ENCODE measurements at regions not wholly inside any gene's neighbourhood (a gene's known extent, or its start where the extent isn't known, plus 50 kb on each side); places are given as distances from the start of the nearest gene placed in this dataset.

- TF ChIP-seq CTCF (conservative IDR thresholded peaks at IDR 0.05) = no peak
- H3K27ac ChIP-seq = no peak overlapping the region
Observed at GRCh38 chr20:60638430-60639098, 613.5 kb upstream of the CDH4 start.

DNA sequence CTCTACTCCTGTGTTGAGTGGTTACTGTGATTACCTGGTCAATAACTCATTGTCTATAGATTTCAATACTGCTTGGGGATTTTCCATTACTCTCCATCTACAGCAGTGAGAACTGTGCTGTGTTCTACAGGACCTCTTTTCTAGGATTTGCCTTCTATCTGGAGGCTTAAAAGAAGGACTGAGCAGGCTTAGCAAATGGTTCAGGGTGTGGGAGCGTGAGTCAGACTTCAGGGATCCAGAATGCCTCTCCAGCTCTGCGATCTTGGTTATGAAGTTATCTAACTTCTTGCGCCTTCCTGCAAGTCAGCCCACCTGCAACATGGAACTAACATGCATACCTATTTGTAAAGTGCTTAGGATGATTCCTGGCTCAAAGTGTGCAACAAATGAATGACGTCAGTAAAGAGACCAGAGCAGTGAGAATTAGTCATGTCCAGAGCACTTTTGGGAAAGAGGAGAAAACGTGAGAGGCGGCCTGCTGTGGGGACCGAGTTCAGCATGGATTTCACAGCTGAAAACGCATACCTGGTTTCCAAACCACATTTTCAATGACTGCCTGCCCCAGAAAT, 610.1 kb upstream of the CDH4 start:
- H3K27ac ChIP-seq = no peak overlapping the region
- no peak for TF ChIP-seq CTCF (conservative IDR thresholded peaks at IDR 0.05)

DNA sequence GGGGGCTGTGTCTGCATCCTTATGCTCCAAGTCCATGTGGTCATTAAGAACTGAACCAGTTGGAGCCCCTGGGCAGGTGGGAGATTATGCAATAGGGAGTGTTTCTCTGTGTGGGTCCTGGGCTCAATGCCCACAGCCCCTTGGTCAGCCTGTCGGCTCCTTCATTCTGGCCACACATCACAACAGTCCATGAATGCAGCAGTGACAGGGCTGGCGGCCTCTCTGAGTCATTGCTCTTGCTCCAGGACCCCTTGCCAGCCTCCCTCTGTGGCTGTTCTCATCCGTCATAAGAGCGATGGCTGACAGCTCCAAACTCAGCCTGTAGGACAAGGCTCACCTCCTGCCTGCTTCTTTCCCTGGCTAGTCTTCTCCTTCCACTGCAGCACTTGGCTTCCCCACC, 609.5 kb upstream of the CDH4 start:
- no peak for TF ChIP-seq CTCF (conservative IDR thresholded peaks at IDR 0.05)
- H3K27ac ChIP-seq = no peak overlapping the region

DNA sequence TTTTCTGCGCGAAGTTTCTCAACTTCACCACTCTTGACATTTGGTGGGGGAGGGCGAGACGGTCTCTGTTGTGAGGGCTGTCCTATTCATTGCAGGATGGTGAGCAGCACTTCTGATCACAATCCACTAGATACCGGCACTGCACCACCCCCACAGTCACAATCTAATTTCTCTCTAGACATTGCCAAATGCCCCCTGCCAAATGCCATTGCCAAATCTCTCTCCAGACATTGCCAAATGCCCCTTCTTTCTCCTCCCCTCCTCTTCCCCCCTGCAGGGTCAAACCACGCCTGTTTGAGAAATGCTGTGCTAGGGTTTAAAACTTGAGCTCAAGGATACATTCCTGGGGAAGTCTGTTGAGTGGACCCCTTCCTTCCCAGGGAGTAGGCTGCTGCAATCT, 603.5 kb upstream of the CDH4 start:
- H3K27ac ChIP-seq = no peak overlapping the region
- TF ChIP-seq CTCF (conservative IDR thresholded peaks at IDR 0.05) = no peak

- H3K27ac ChIP-seq = no peak overlapping the region
- no peak for TF ChIP-seq CTCF (conservative IDR thresholded peaks at IDR 0.05)
Observed at GRCh38 chr20:60649541-60649940, 602.5 kb upstream of the CDH4 start.

DNA sequence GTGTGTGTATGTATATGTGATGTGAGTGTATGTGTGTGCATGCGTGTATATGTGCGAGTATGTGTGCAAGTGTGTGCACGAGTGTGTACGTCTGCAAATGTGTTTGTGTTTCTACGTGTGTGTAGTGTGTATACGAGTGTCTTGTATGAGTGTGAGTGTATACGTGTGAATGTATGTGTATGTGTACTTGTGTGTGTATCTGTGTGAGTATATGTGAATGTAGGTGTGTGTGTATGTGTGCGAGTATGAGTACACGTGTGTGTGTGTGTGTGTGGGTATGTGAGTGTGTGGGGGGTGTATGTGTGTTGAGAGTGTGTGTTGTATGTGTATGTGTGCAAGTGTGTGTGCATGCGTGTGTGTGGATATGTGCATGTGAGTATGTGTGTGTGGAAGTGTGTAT, 602.0 kb upstream of the CDH4 start:
- H3K27ac ChIP-seq = no peak overlapping the region
- no peak for TF ChIP-seq CTCF (conservative IDR thresholded peaks at IDR 0.05)

- no peak overlapping the region for H3K27ac ChIP-seq
- no peak for TF ChIP-seq CTCF (conservative IDR thresholded peaks at IDR 0.05)
Observed at GRCh38 chr20:60652046-60652445, 600.0 kb upstream of the CDH4 start.
